ENCODE measurements at regions not wholly inside any gene's neighbourhood (a gene's known extent, or its start where the extent isn't known, plus 50 kb on each side); places are given as distances from the start of the nearest gene placed in this dataset.

DNA sequence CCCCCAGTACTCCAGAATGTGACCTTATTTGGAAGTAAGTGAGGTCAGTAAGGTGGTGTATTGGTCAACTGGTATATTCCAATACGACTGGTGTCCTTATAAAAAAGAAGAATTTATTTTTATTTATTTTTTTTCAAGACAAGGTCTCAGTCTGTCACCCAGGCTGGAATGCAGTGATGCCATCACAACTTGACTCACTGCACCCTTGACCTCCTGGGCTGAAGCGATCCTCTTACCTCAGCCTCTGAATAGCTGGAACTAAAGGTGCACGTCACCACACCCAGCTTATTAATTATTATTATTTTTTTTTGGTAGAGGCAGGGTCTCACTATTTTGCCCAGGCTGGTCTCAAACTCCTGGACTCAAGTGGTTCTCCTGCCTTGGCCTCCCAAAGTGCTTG lies 115.1 kb upstream of the PITX2 start:
- no peak for TF ChIP-seq ELF1 (tag; IDR thresholded peaks at IDR 0.05)
- no peak for TF ChIP-seq HNRNPLL (IDR thresholded peaks at IDR 0.05; ENCODE audit: low read depth, low read length, poor library complexity, severe bottlenecking)
- no peak for TF ChIP-seq TRIM25 (IDR thresholded peaks at IDR 0.05; ENCODE audit: borderline replicate concordance)
- TF ChIP-seq, protein P1, sequence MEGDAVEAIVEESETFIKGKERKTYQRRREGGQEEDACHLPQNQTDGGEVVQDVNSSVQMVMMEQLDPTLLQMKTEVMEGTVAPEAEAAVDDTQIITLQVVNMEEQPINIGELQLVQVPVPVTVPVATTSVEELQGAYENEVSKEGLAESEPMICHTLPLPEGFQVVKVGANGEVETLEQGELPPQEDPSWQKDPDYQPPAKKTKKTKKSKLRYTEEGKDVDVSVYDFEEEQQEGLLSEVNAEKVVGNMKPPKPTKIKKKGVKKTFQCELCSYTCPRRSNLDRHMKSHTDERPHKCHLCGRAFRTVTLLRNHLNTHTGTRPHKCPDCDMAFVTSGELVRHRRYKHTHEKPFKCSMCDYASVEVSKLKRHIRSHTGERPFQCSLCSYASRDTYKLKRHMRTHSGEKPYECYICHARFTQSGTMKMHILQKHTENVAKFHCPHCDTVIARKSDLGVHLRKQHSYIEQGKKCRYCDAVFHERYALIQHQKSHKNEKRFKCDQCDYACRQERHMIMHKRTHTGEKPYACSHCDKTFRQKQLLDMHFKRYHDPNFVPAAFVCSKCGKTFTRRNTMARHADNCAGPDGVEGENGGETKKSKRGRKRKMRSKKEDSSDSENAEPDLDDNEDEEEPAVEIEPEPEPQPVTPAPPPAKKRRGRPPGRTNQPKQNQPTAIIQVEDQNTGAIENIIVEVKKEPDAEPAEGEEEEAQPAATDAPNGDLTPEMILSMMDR (IDR thresholded peaks at IDR 0.05 in 2 of 3, conservative IDR thresholded peaks at IDR 0.05 in 1 of 3; ENCODE audit: insufficient read depth in 2 of 3, low read depth in 1 of 3, low read length in 3 of 3): no peak
- TF ChIP-seq HDAC6 (IDR thresholded peaks at IDR 0.05; ENCODE audit: low read depth, low read length): no peak
